HG02642 (cell line): ENCODE measurements at regions not wholly inside any gene's neighbourhood (a gene's known extent, or its start where the extent isn't known, plus 50 kb on each side); places are given as distances from the start of the nearest gene placed in this dataset.
"Not testable (repeated sequence)": the region's sequence is repeated elsewhere in the genome, so short reads cannot be mapped to it uniquely, and the experiment has no call there.

Experiments
- ATAC-seq: cut with Tn5 transposase; IDR thresholded peaks from one replicate; pipeline ENCODE4 v1.9.1; 2021; ENCODE audit warnings: mild to moderate bottlenecking; ENCODE audit not compliant: unreplicated experiment, poor library complexity

GRCh38 chr2:176774766-176775451 lies 437.7 kb upstream of the HNRNPA3 start:
- no peak for ATAC-seq

- no peak for ATAC-seq
Measured at GRCh38 chr2:176777262-176777661, 435.3 kb upstream of the HNRNPA3 start.

GRCh38 chr2:176779917-176780316 lies 432.7 kb upstream of the HNRNPA3 start:
- ATAC-seq, result no peak

- ATAC-seq, result no peak
Measured at GRCh38 chr2:176780348-176780747, 432.2 kb upstream of the HNRNPA3 start.

GRCh38 chr2:176781570-176782217 lies 430.9 kb upstream of the HNRNPA3 start:
- no peak for ATAC-seq

GRCh38 chr2:176784633-176785200 lies 427.9 kb upstream of the HNRNPA3 start:
- ATAC-seq, result no peak

- no peak for ATAC-seq
Measured at GRCh38 chr2:176789751-176790150, 422.8 kb upstream of the HNRNPA3 start.

- ATAC-seq, result no peak
Measured at GRCh38 chr2:176790468-176790867, 422.1 kb upstream of the HNRNPA3 start.

- no peak for ATAC-seq
Measured at GRCh38 chr2:176793792-176794191, 418.8 kb upstream of the HNRNPA3 start.

GRCh38 chr2:176794392-176794791 lies 418.2 kb upstream of the HNRNPA3 start:
- no peak for ATAC-seq

- no peak for ATAC-seq
Measured at GRCh38 chr2:176795823-176796222, 416.8 kb upstream of the HNRNPA3 start.

- not testable (repeated sequence) for ATAC-seq
Measured at GRCh38 chr2:176796677-176797076, 415.9 kb upstream of the HNRNPA3 start.

- no peak for ATAC-seq
Measured at GRCh38 chr2:176804392-176804791, 408.2 kb upstream of the HNRNPA3 start.

- no peak for ATAC-seq
Measured at GRCh38 chr2:176805345-176805744, 407.2 kb upstream of the HNRNPA3 start.

- ATAC-seq, result no peak
Measured at GRCh38 chr2:176812246-176812775, 400.3 kb upstream of the HNRNPA3 start.

- no peak for ATAC-seq
Measured at GRCh38 chr2:176813156-176813555, 399.4 kb upstream of the HNRNPA3 start.

- no peak for ATAC-seq
Measured at GRCh38 chr2:176813621-176814049, 399.0 kb upstream of the HNRNPA3 start.

GRCh38 chr2:176814274-176814673 lies 398.3 kb upstream of the HNRNPA3 start:
- no peak for ATAC-seq

GRCh38 chr2:176814740-176815367 lies 397.7 kb upstream of the HNRNPA3 start:
- no peak for ATAC-seq

- ATAC-seq, result no peak
Measured at GRCh38 chr2:176817061-176817565, 395.5 kb upstream of the HNRNPA3 start.

GRCh38 chr2:176818076-176818475 lies 394.5 kb upstream of the HNRNPA3 start:
- ATAC-seq, result no peak
